H1 (cell line): ENCODE measurements at regions not wholly inside any gene's neighbourhood (a gene's known extent, or its start where the extent isn't known, plus 50 kb on each side); places are given as distances from the start of the nearest gene placed in this dataset.

ENCODE experiments used
- HDAC6 ChIP-seq: IDR thresholded peaks from one replicate; pipeline ENCODE4 v1.7.1; 2012; ENCODE audit warnings: low read depth, mild to moderate bottlenecking, inconsistent platforms, low read length, moderate library complexity
- POLR2AphosphoS5 ChIP-seq: IDR thresholded peaks from 2 replicates; pipeline ENCODE4 v1.6.1; 2011; ENCODE audit warnings: low read depth, low read length
- RBBP5 ChIP-seq: IDR thresholded peaks from 2 replicates; pipeline ENCODE4 v1.7.1; 2012; ENCODE audit warnings: low read depth, mild to moderate bottlenecking, inconsistent platforms, low read length, moderate library complexity, borderline replicate concordance
- RXRA ChIP-seq: IDR thresholded peaks from 2 replicates; pipeline ENCODE4 v1.6.1; 2011; ENCODE audit warnings: low read depth, mild to moderate bottlenecking, low read length, moderate library complexity; ENCODE audit not compliant: insufficient read depth
- TF ChIP-seq, protein P1 (sequence below): IDR thresholded peaks from 2 replicates; pipeline ENCODE4 v1.6.1; 2012; ENCODE audit warnings: low read length, inconsistent platforms

DNA sequence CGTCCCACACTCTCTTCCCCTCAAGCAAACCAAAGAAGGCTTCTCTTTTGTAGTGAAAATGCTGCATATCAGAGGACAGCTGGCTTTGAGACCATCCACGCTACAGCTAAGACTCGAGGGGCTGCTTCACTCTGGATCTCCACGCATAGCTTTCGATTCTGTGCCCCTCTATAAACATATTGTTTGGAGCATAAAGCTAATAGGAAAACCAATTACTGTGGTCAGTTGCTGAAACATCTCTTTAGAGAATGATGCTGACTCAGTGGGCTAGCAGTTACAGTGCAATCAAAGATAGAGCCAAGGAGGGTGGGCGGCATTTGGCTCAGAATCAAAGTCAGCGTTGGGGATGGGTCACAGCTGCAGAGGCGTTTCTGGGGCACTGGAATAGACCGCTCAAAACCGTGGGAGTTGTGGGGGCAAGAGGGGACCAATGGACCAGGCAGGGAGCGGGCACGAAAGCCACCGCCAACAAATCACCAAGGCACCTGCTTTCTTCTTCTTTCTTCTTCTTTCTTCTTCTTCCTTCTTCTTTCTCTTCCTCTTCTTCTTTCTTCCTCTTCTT is 76.7 kb downstream of the RASL11A start (continued):
- TF ChIP-seq, protein P1, sequence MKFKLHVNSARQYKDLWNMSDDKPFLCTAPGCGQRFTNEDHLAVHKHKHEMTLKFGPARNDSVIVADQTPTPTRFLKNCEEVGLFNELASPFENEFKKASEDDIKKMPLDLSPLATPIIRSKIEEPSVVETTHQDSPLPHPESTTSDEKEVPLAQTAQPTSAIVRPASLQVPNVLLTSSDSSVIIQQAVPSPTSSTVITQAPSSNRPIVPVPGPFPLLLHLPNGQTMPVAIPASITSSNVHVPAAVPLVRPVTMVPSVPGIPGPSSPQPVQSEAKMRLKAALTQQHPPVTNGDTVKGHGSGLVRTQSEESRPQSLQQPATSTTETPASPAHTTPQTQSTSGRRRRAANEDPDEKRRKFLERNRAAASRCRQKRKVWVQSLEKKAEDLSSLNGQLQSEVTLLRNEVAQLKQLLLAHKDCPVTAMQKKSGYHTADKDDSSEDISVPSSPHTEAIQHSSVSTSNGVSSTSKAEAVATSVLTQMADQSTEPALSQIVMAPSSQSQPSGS, result no peak
- no peak for TF ChIP-seq POLR2AphosphoS5
- TF ChIP-seq RXRA, result no peak
- TF ChIP-seq HDAC6, result no peak
- no peak for TF ChIP-seq RBBP5
